Endodermal cell (in vitro differentiated cells): ENCODE measurements at regions not wholly inside any gene's neighbourhood (a gene's known extent, or its start where the extent isn't known, plus 50 kb on each side); places are given as distances from the start of the nearest gene placed in this dataset.

ENCODE experiments used
- DNase-seq: peaks from one replicate; pipeline ENCODE4 v3.0.0-alpha.2; 2017
- H3K27ac ChIP-seq: 2 replicates; pipeline ENCODE4 v1.5.1; 2013; ENCODE audit warnings: mild to moderate bottlenecking, low read depth, low read length, moderate library complexity
- H3K27me3 ChIP-seq: 2 replicates; pipeline ENCODE4 v1.6.1; 2013; ENCODE audit warnings: mild to moderate bottlenecking, low read length, moderate library complexity; ENCODE audit not compliant: insufficient read depth, control insufficient read depth, poor library complexity, severe bottlenecking
- H3K36me3 ChIP-seq: 2 replicates; pipeline ENCODE4 v1.7.0; 2013; ENCODE audit warnings: mild to moderate bottlenecking, low read length, moderate library complexity; ENCODE audit not compliant: control insufficient read depth, insufficient read depth
- H3K4me1 ChIP-seq: one replicate; pipeline ENCODE4 v1.7.0; 2013; ENCODE audit warnings: low read length; ENCODE audit not compliant: control insufficient read depth, insufficient read depth
- H3K4me3 ChIP-seq: 2 replicates; pipeline ENCODE4 v1.5.1; 2013; ENCODE audit warnings: mild to moderate bottlenecking, low read length, moderate library complexity
- H3K9ac ChIP-seq: 2 replicates; pipeline ENCODE4 v1.6.1; 2013; ENCODE audit warnings: mild to moderate bottlenecking, low read length, moderate library complexity; ENCODE audit not compliant: poor library complexity, severe bottlenecking; ENCODE audit errors: extremely low read depth
- H3K9me3 ChIP-seq: 2 replicates; pipeline ENCODE4 v1.6.1; 2013; ENCODE audit warnings: mild to moderate bottlenecking, low read length, moderate library complexity; ENCODE audit not compliant: control insufficient read depth
- H3K27ac Mint-ChIP-seq: 2 replicates; pipeline ENCODE4 v1.8.0; 2020; ENCODE audit warnings: mixed read lengths
- H3K27me3 Mint-ChIP-seq: 2 replicates; pipeline ENCODE4 v1.8.0; 2021; ENCODE audit warnings: mild to moderate bottlenecking, mixed read lengths; ENCODE audit not compliant: insufficient read depth
- H3K36me3 Mint-ChIP-seq: 2 replicates; pipeline ENCODE4 v1.8.0; 2020; ENCODE audit warnings: low read depth, mixed read lengths
- H3K4me1 Mint-ChIP-seq: 2 replicates; pipeline ENCODE4 v1.8.0; 2020; ENCODE audit warnings: mixed read lengths
- H3K4me3 Mint-ChIP-seq: 2 replicates; pipeline ENCODE4 v1.8.0; 2020; ENCODE audit warnings: mild to moderate bottlenecking, moderate library complexity, mixed read lengths
- H3K9me3 Mint-ChIP-seq: 2 replicates; pipeline ENCODE4 v1.8.0; 2020; ENCODE audit warnings: mild to moderate bottlenecking, mixed read lengths
- WGBS, 2 experiments: methylation state at CpG; one replicate each; pipeline versions ENCODE4 v1.1.5 to v1.1.7; 2013; ENCODE audit warnings: missing lambda C conversion rate in 2 of 2, mixed read lengths in 1 of 2; ENCODE audit not compliant: insufficient coverage in 1 of 2, insufficient read length in 1 of 2; 5-methylcytosine and 5-hydroxymethylcytosine counted together
- TF ChIP-seq, protein P1 (sequence below): fragments of 200-600 bp; sonication (generic); conservative IDR thresholded peaks from 2 replicates; pipeline ENCODE4 v1.5.0; 2021; ENCODE audit warnings: antibody characterized with exemption, mild to moderate bottlenecking

DNA sequence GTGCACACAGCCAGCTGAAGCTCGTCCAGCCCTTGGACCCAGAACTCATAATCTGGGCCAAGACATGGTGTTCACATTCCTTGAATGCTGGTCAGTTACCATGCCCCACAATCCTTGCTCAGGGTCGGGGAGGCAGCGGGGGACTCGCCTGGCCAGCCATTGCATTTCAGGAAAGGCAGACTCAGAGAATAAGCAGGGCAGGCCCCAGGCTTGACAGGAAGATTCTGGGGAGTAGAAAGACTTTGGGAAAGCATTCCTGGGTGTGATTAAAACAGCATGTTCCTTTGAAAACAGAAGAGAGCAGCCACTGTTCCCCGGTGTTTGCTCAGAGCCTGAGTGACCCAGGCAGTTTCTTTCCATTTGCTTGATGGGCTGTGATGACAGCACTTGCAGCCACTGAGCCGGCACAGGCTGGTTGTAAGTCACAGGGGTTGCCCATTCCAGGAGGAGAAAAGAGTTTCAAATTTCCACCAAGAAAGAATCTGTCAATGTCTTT is 473.7 kb downstream of the TYW1 start:
- 52 to 85% methylated on average over 5 to 6 of the region's 6 CpGs for WGBS, 2 experiments
- Histone ChIP-seq H3K4me3 (no peak overlapping the region), H3K27me3 (no peaks in the 10 kb centered on the region), H3K9ac (no peak overlapping the region), H3K9me3 (peaks cover 26% of the 10 kb centered on the region), H3K27ac (peak overlapping the region; percentile 86), H3K36me3 (no peaks in the 10 kb centered on the region), H3K4me1 (no peaks in the 10 kb centered on the region)
- H3K36me3 Mint-ChIP-seq = peaks cover 3% of the 10 kb centered on the region
- H3K27me3 Mint-ChIP-seq = peaks cover 15% of the 10 kb centered on the region
- peaks cover 7% of the 10 kb centered on the region for H3K4me1 Mint-ChIP-seq
- DNase-seq = no peak
- H3K4me3 Mint-ChIP-seq = no peak overlapping the region
- TF ChIP-seq, protein P1, sequence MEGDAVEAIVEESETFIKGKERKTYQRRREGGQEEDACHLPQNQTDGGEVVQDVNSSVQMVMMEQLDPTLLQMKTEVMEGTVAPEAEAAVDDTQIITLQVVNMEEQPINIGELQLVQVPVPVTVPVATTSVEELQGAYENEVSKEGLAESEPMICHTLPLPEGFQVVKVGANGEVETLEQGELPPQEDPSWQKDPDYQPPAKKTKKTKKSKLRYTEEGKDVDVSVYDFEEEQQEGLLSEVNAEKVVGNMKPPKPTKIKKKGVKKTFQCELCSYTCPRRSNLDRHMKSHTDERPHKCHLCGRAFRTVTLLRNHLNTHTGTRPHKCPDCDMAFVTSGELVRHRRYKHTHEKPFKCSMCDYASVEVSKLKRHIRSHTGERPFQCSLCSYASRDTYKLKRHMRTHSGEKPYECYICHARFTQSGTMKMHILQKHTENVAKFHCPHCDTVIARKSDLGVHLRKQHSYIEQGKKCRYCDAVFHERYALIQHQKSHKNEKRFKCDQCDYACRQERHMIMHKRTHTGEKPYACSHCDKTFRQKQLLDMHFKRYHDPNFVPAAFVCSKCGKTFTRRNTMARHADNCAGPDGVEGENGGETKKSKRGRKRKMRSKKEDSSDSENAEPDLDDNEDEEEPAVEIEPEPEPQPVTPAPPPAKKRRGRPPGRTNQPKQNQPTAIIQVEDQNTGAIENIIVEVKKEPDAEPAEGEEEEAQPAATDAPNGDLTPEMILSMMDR = no peak
- H3K27ac Mint-ChIP-seq = peak overlapping the region; percentile 67
- H3K9me3 Mint-ChIP-seq = peaks cover 38% of the 10 kb centered on the region

DNA sequence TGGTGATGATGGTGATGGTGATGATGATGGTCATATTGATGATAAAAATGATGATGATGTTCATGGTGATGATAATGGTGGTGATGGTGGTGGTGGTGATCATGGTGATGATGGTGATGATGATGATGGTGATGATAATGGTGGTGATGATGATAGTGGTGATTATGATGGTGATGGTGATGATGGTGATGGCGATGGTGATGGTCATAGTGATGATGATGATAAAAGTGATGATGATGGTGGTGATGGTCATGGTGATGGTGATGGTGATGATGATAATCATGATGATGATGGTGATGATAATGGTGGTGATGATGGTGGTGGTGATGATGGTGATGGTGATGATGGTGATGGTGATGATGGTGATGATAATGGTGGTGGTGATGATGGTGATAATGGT is 478.7 kb downstream of the TYW1 start:
- no peak overlapping the region for H3K4me3 Mint-ChIP-seq
- Histone ChIP-seq H3K9me3 (no peaks in the 10 kb centered on the region), H3K4me1 (no peaks in the 10 kb centered on the region), H3K4me3 (no peak overlapping the region), H3K9ac (no peak overlapping the region), H3K27ac (no peak overlapping the region), H3K36me3 (no peaks in the 10 kb centered on the region), H3K27me3 (no peaks in the 10 kb centered on the region)
- TF ChIP-seq, protein P1 = no peak
- H3K27me3 Mint-ChIP-seq = peaks cover 2% of the 10 kb centered on the region
- H3K4me1 Mint-ChIP-seq = peaks cover 9% of the 10 kb centered on the region
- H3K27ac Mint-ChIP-seq = no peak overlapping the region
- peaks cover 4% of the 10 kb centered on the region for H3K9me3 Mint-ChIP-seq
- no peaks in the 10 kb centered on the region for H3K36me3 Mint-ChIP-seq
- DNase-seq = no peak
- WGBS, 2 experiments = 98 to 100% methylated on average over 1 of the region's 1 CpG

DNA sequence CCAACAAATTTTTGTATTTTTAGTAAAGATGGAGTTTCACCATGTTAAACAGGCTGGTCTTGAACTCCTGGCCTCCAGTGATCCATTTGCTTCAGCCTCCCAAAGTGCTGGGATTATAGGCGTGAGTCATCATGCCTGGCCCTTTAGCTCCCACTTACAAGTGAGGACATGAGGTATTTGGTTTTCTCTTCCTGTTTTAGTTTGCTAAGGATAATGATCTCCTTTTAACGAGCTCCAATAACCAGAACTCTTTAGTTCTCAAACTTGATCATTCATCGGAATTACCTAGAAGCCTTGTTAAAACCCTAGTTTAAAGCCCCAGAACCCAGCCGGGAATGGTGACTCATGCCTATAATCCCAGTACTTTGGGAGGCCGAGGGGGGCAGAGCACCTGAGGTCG is 481.4 kb downstream of the TYW1 start:
- Histone ChIP-seq H3K4me1 (no peaks in the 10 kb centered on the region), H3K27me3 (no peaks in the 10 kb centered on the region), H3K27ac (no peak overlapping the region), H3K36me3 (no peaks in the 10 kb centered on the region), H3K9me3 (no peaks in the 10 kb centered on the region), H3K9ac (no peak overlapping the region), H3K4me3 (no peak overlapping the region)
- no peaks in the 10 kb centered on the region for H3K36me3 Mint-ChIP-seq
- WGBS, 2 experiments = 86 to 96% methylated on average over 4 to 6 of the region's 6 CpGs
- H3K4me1 Mint-ChIP-seq = peaks cover 5% of the 10 kb centered on the region
- peaks cover 4% of the 10 kb centered on the region for H3K9me3 Mint-ChIP-seq
- no peaks in the 10 kb centered on the region for H3K27me3 Mint-ChIP-seq
- no peak overlapping the region for H3K27ac Mint-ChIP-seq
- H3K4me3 Mint-ChIP-seq = no peak overlapping the region
- no peak for DNase-seq
- TF ChIP-seq, protein P1 = no peak
